K562 (cell line): ENCODE measurements at regions not wholly inside any gene's neighbourhood (a gene's known extent, or its start where the extent isn't known, plus 50 kb on each side); places are given as distances from the start of the nearest gene placed in this dataset.

Experiments
- ATAC-seq: fragments of 200-7000 bp; cut with Tn5 transposase; 3 replicates; pipeline ENCODE4 v1.9.1; 2020; ENCODE audit warnings: moderate library complexity
- BruUV-seq: library from RNA; stranded (reverse); fragments of 400-500 nt; replicated peaks from 2 replicates; lab custom pipeline; 2021; lab: Mats Ljungman, UMichigan
- CTCF ChIA-PET: fragments of 300-600 bp; formaldehyde crosslinking; extraction: SDS; loops from one replicate; lab custom pipeline; 2021; ENCODE audit warnings: low intra/inter-chr PET ratio; lab: Yijun Ruan, JAX
- POLR2A ChIA-PET: fragments of 300-600, 350-650 bp; sonication (Branson Sonifier 250); formaldehyde crosslinking; extraction: SDS; loops from one replicate; lab custom pipeline; 2021; ENCODE audit warnings: antibody characterized with exemption, inconsistent platforms; lab: Yijun Ruan, JAX
- DNase-seq, 4 experiments: peaks; one replicate each; pipeline versions ENCODE4 v3.0.0 to v3.0.0-alpha.2; 2011 to 2018; ENCODE audit warnings: low spot score in 3 of 4, mixed read lengths in 3 of 4; ENCODE audit errors: extremely low read depth in 1 of 4
- FAIRE-seq: peaks from 2 replicates; lab custom pipeline; 2011; peaks lifted over from hg19 to GRCh38; lab: Jason Lieb, UNC
- H2AFZ ChIP-seq: 2 replicates; pipeline ENCODE4 v1.6.0; 2011; ENCODE audit warnings: low read depth, low read length, control low read depth, inconsistent platforms
- H3K27ac ChIP-seq: fragments of 200-600 bp; 3 replicates; pipeline ENCODE4 v1.8.0; 2011; ENCODE audit warnings: low read depth, mild to moderate bottlenecking, control low read depth, inconsistent platforms, low read length, moderate library complexity, mixed read lengths; ENCODE audit errors: extremely low read depth
- H3K27me3 ChIP-seq, 2 experiments: fragments of 300-600 bp in 1 of 2; 2 replicates in 1 of 2; 3 replicates in 1 of 2; pipeline versions ENCODE4 v1.6.0 to v1.8.0; 2011; ENCODE audit warnings: inconsistent platforms in 2 of 2, low read length in 2 of 2, mild to moderate bottlenecking in 1 of 2, mixed read lengths in 1 of 2, moderate library complexity in 1 of 2; ENCODE audit not compliant: control insufficient read depth in 2 of 2, insufficient read depth in 2 of 2
- H3K36me3 ChIP-seq: fragments of 300-600 bp; 3 replicates; pipeline ENCODE4 v1.8.0; 2011; ENCODE audit warnings: mild to moderate bottlenecking, low read length, inconsistent platforms; ENCODE audit not compliant: control insufficient read depth, insufficient read depth
- H3K4me1 ChIP-seq, 2 experiments: fragments of 200-600 bp in 1 of 2; replicated peaks in 1 of 2; 2 replicates in 1 of 2; 3 replicates in 1 of 2; pipeline versions ENCODE4 v1.5.1 to v1.8.0; 2011; ENCODE audit warnings: inconsistent platforms in 2 of 2, low read length in 2 of 2, mild to moderate bottlenecking in 1 of 2, mixed read lengths in 1 of 2, moderate library complexity in 1 of 2; ENCODE audit not compliant: control insufficient read depth in 2 of 2, insufficient read depth in 2 of 2
- H3K4me2 ChIP-seq: 2 replicates; pipeline ENCODE4 v1.6.1; 2011; ENCODE audit warnings: low read length, control low read depth, inconsistent platforms, mixed read lengths; ENCODE audit not compliant: insufficient read depth
- H3K4me3 ChIP-seq: fragments of 200-600 bp; sonication (generic), shearing (Covaris generic); 2 replicates; pipeline ENCODE4 v1.5.1; 2016; ENCODE audit warnings: control low read depth, inconsistent platforms
- H3K79me2 ChIP-seq: fragments of 200-600 bp; 3 replicates; pipeline ENCODE4 v1.8.0; 2011; ENCODE audit warnings: low read length, inconsistent platforms; ENCODE audit not compliant: control insufficient read depth, insufficient read depth
- H3K9ac ChIP-seq, 2 experiments: 2 replicates each; pipeline versions ENCODE4 v1.6.0 to v1.6.1; 2011; ENCODE audit warnings: low read depth in 2 of 2, low read length in 2 of 2, control low read depth in 1 of 2, inconsistent platforms in 1 of 2, mild to moderate bottlenecking in 1 of 2, mixed read lengths in 1 of 2; ENCODE audit not compliant: insufficient read depth in 1 of 2
- H3K9me1 ChIP-seq: one replicate; pipeline ENCODE4 v1.6.0; 2011; ENCODE audit warnings: inconsistent platforms, mild to moderate bottlenecking, low read length, moderate library complexity; ENCODE audit not compliant: control insufficient read depth, insufficient read depth
- H3K9me3 ChIP-seq: replicated peaks from 2 replicates; pipeline ENCODE4 v1.5.1; 2011; ENCODE audit warnings: low read depth, low read length, inconsistent platforms; ENCODE audit not compliant: control insufficient read depth, insufficient read depth
- H4K20me1 ChIP-seq: replicated peaks from 2 replicates; pipeline ENCODE4 v1.6.1; 2011; ENCODE audit warnings: low read length, inconsistent platforms, mixed read lengths; ENCODE audit not compliant: control insufficient read depth, insufficient read depth
- HNRNPL ChIP-seq: fragments of 200-400 bp; formaldehyde crosslinking; IDR thresholded peaks from 2 replicates; pipeline ENCODE4 v1.6.1; 2017; ENCODE audit warnings: low read depth, mild to moderate bottlenecking, low read length
- PCBP1 ChIP-seq: fragments of 200-400 bp; formaldehyde crosslinking; IDR thresholded peaks from 2 replicates; pipeline ENCODE4 v1.6.1; 2018; ENCODE audit warnings: mild to moderate bottlenecking, low read depth, low read length; ENCODE audit not compliant: poor library complexity, severe bottlenecking
- PRPF4 ChIP-seq: fragments of 200-400 bp; formaldehyde crosslinking; IDR thresholded peaks from one replicate; pipeline ENCODE4 v1.6.1; 2017; ENCODE audit warnings: low read length, low read depth, mild to moderate bottlenecking; ENCODE audit not compliant: insufficient read depth, poor library complexity, severe bottlenecking
- TBL1XR1 ChIP-seq, 2 experiments: IDR thresholded peaks; 2 replicates each; pipeline ENCODE4 v1.6.1; 2012; ENCODE audit warnings: improper control_type of control experiment in 2 of 2, low read length in 2 of 2, mild to moderate bottlenecking in 1 of 2
- THAP12 ChIP-seq: fragments of 250-450 bp; sonication (Bioruptor Pico); IDR thresholded peaks from 2 replicates; pipeline ENCODE4 v1.9.0; 2021; ENCODE audit warnings: mild to moderate bottlenecking, inconsistent platforms
- ZNF398 ChIP-seq: fragments of 250-450 bp; sonication (Bioruptor Pico); IDR thresholded peaks from 2 replicates; pipeline ENCODE4 v1.8.0; 2021; ENCODE audit warnings: moderate library complexity, mild to moderate bottlenecking, inconsistent platforms
- WGBS: fragments of 100-300 bp; shearing (Covaris generic); methylation state at CpG from one replicate; pipeline ENCODE4 v1.1.6; 2016; ENCODE audit warnings: low coverage, mixed read lengths; ENCODE audit not compliant: insufficient coverage; ENCODE audit errors: missing lambda C conversion rate; 5-methylcytosine and 5-hydroxymethylcytosine counted together
- in situ Hi-C: fragments of 300-500 bp; cut with MboI; formaldehyde crosslinking; loops from 4 replicates; pipeline ENCODE4 v1.15.0; 2018; ENCODE audit warnings: inconsistent platforms, mixed read lengths
- intact Hi-C: fragments of 100-400 bp; cut with micrococcal nuclease; formaldehyde crosslinking; loops from 2 replicates; pipeline ENCODE4 v1.14.2; 2022
- TF ChIP-seq, protein P1 (sequence below): sonication (generic); formaldehyde crosslinking; IDR thresholded peaks from 2 replicates; pipeline ENCODE4 v1.8.0; 2022; ENCODE audit warnings: missing genetic modification reagents, mild to moderate bottlenecking, borderline replicate concordance
- TF ChIP-seq, protein P2 (sequence below): fragments of 250-450 bp; sonication (Bioruptor Pico); IDR thresholded peaks from 2 replicates; pipeline ENCODE4 v1.4.0; 2020; ENCODE audit warnings: mild to moderate bottlenecking, moderate library complexity

- TF ChIP-seq, protein P1, sequence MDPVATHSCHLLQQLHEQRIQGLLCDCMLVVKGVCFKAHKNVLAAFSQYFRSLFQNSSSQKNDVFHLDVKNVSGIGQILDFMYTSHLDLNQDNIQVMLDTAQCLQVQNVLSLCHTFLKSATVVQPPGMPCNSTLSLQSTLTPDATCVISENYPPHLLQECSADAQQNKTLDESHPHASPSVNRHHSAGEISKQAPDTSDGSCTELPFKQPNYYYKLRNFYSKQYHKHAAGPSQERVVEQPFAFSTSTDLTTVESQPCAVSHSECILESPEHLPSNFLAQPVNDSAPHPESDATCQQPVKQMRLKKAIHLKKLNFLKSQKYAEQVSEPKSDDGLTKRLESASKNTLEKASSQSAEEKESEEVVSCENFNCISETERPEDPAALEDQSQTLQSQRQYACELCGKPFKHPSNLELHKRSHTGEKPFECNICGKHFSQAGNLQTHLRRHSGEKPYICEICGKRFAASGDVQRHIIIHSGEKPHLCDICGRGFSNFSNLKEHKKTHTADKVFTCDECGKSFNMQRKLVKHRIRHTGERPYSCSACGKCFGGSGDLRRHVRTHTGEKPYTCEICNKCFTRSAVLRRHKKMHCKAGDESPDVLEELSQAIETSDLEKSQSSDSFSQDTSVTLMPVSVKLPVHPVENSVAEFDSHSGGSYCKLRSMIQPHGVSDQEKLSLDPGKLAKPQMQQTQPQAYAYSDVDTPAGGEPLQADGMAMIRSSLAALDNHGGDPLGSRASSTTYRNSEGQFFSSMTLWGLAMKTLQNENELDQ = no peak
- TF ChIP-seq HNRNPL (no peak), THAP12 (CRISPR knock-in tag) (no peak)
- TF ChIP-seq, all 486 proteins: peak for 0
Observed at GRCh38 chr13:111947026-111947810, 119.7 kb upstream of the SOX1 start (continued).

- no TSS peak for BruUV-seq
- Histone ChIP-seq H4K20me1 (no peaks in the 10 kb centered on the region), H3K36me3 (no peaks in the 10 kb centered on the region), H3K79me2 (no peaks in the 10 kb centered on the region), H3K27me3 (peaks cover 0 to 20% of the 10 kb centered on the region in 2 experiments; a peak in 2 of 5 replicates)
- WGBS = under 1% methylated on average over 14 of the region's 15 CpGs
- DNase-seq (no peak), FAIRE-seq (no peak)
- CTCF ChIA-PET = no interaction called here
- TF ChIP-seq, protein P2, sequence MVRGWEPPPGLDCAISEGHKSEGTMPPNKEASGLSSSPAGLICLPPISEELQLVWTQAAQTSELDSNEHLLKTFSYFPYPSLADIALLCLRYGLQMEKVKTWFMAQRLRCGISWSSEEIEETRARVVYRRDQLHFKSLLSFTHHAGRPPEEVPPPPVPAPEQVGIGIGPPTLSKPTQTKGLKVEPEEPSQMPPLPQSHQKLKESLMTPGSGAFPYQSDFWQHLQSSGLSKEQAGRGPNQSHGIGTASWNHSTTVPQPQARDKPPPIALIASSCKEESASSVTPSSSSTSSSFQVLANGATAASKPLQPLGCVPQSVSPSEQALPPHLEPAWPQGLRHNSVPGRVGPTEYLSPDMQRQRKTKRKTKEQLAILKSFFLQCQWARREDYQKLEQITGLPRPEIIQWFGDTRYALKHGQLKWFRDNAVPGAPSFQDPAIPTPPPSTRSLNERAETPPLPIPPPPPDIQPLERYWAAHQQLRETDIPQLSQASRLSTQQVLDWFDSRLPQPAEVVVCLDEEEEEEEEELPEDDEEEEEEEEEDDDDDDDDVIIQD (CRISPR knock-in tag) = no peak
- TF ChIP-seq PRPF4 = no peak
- no peak for TF ChIP-seq PCBP1
- no peak for TF ChIP-seq ZNF398 (CRISPR knock-in tag)
- TF ChIP-seq TBL1XR1 (IDR thresholded peaks at IDR 0.05; ENCODE audit: low read length in 2 of 2) = no peak
- TF ChIP-seq, all 486 proteins: peak for 0
- Histone ChIP-seq H3K4me2 (no peak overlapping the region), H3K4me3 (no peak overlapping the region), H3K9me3 (no peaks in the 10 kb centered on the region), H2AFZ (no peak overlapping the region), H3K4me1 (no peaks in the 10 kb centered on the region), H3K9me1 (no peaks in the 10 kb centered on the region), H3K27ac (no peak overlapping the region), H3K9ac (no peak overlapping the region)
- in situ Hi-C loops (no loop called here), intact Hi-C loops (no loop called here)
- POLR2A ChIA-PET = no interaction called here
- no peak for ATAC-seq
Observed at GRCh38 chr13:111947876-111948275, 119.1 kb upstream of the SOX1 start.
